GM23248 (cell line): ENCODE measurements at regions not wholly inside any gene's neighbourhood (a gene's known extent, or its start where the extent isn't known, plus 50 kb on each side); places are given as distances from the start of the nearest gene placed in this dataset.
A peak's percentile ranks its signal among the peaks of the same experiment; 100 is the strongest.

ENCODE experiments used
- DNase-seq: peaks from one replicate; pipeline ENCODE4 v3.0.0-alpha.2; 2015
- H2AFZ ChIP-seq: fragments of 200-600 bp; sonication (generic); 2 replicates; pipeline ENCODE4 v1.6.1; 2016; ENCODE audit warnings: antibody characterized with exemption
- H3F3A ChIP-seq: fragments of 200-600 bp; sonication (generic); 2 replicates; pipeline ENCODE4 v1.6.1; 2016; ENCODE audit warnings: mild to moderate bottlenecking, antibody characterized with exemption, mixed run types; ENCODE audit not compliant: insufficient read depth
- H3K27ac ChIP-seq: fragments of 200-600 bp; sonication (generic); 2 replicates; pipeline ENCODE4 v1.5.1; 2016; ENCODE audit warnings: mild to moderate bottlenecking
- H3K27me3 ChIP-seq: fragments of 200-600 bp; sonication (generic); replicated peaks from 2 replicates; pipeline ENCODE4 v1.6.1; 2016; ENCODE audit warnings: mild to moderate bottlenecking; ENCODE audit not compliant: insufficient read depth
- H3K36me3 ChIP-seq: fragments of 200-600 bp; sonication (generic); 2 replicates; pipeline ENCODE4 v1.6.1; 2016; ENCODE audit warnings: low read depth, mild to moderate bottlenecking
- H3K4me1 ChIP-seq: fragments of 200-600 bp; sonication (generic); 2 replicates; pipeline ENCODE4 v1.6.1; 2016; ENCODE audit warnings: mild to moderate bottlenecking; ENCODE audit not compliant: insufficient read depth
- H3K4me2 ChIP-seq: fragments of 200-600 bp; sonication (generic); one replicate; pipeline ENCODE4 v1.6.1; 2016; ENCODE audit warnings: mild to moderate bottlenecking; ENCODE audit not compliant: unreplicated experiment
- H3K4me3 ChIP-seq: fragments of 200-600 bp; sonication (generic); 2 replicates; pipeline ENCODE4 v1.5.1; 2016; ENCODE audit warnings: mild to moderate bottlenecking
- H3K79me2 ChIP-seq: fragments of 200-600 bp; sonication (generic); 2 replicates; pipeline ENCODE4 v1.6.1; 2016; ENCODE audit warnings: mild to moderate bottlenecking; ENCODE audit not compliant: insufficient read depth
- H3K9ac ChIP-seq: fragments of 200-600 bp; sonication (generic); 2 replicates; pipeline ENCODE4 v1.6.1; 2016; ENCODE audit warnings: mild to moderate bottlenecking
- H3K9me2 ChIP-seq: fragments of 200-600 bp; sonication (generic); 2 replicates; pipeline ENCODE4 v1.6.1; 2016; ENCODE audit warnings: mixed run types, mild to moderate bottlenecking, moderate library complexity; ENCODE audit not compliant: insufficient read depth
- H3K9me3 ChIP-seq: fragments of 200-600 bp; sonication (generic); one replicate; pipeline ENCODE4 v1.6.1; 2017; ENCODE audit warnings: low read depth
- H4K20me1 ChIP-seq: fragments of 200-600 bp; sonication (generic); 2 replicates; pipeline ENCODE4 v1.6.0; 2016; ENCODE audit not compliant: insufficient read depth
- EZH2 ChIP-seq: fragments of 200-600 bp; sonication (generic); IDR thresholded peaks from 2 replicates; pipeline ENCODE4 v1.6.1; 2018; ENCODE audit warnings: antibody characterized with exemption, mild to moderate bottlenecking; ENCODE audit not compliant: insufficient read depth, poor library complexity, severe bottlenecking
- EZH2phosphoT487 ChIP-seq: fragments of 200-600 bp; sonication (generic); IDR thresholded peaks from 2 replicates; pipeline ENCODE4 v1.6.1; 2018; ENCODE audit warnings: antibody characterized with exemption, moderate library complexity, mild to moderate bottlenecking, low read depth; ENCODE audit not compliant: insufficient read depth
- whole genome bisulfite sequencing, 2 experiments: methylation state at CpG; one replicate each; pipeline ENCODE4 v1.1.6; 2015 to 2017; ENCODE audit warnings: low lambda C conversion rate in 2 of 2, low coverage in 1 of 2; ENCODE audit errors: missing lambda C conversion rate in 2 of 2; 5-methylcytosine and 5-hydroxymethylcytosine counted together
- in situ Hi-C: fragments of 300-500 bp; cut with MboI; formaldehyde crosslinking; loops from 2 replicates; pipeline ENCODE4 v1.15.0; 2020

DNA sequence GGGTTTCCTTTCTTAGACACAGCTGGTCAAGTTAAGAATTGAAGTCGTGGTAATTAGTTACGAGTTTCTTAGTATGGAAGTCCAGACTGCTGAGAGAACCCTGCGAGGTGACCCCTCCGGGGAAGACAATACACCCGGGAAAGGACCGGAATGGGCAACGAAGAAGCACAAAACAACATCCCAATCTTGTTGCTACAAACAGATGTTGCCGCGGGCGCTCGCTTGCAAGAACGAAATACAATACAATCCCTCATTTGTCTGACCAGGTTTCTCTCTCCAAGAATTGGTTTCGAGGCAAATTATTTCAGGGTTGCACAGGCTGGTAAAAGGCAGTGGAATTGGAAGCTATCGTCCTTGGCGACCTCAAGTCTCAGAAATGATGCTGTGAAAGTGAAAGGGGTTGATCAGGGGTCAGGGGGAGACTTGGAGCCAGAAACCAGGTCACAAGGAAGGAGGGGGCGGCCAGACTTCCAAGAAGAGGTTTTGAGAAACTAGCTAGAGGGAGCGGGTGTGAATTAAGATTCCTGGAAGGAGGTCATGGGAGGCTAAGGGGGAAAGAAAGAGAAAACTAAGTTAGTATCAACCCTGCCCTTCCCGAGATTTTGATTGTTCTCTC, 401.9 kb downstream of the HRH4 start:
- Histone ChIP-seq H3F3A (no peaks in the 10 kb centered on the region), H3K27me3 (peaks cover 18% of the 10 kb centered on the region), H3K4me2 (peak overlapping the region; percentile 32), H3K4me3 (peak overlapping the region; percentile 26; the same call in 1 of the 2 replicates), H3K9ac (no peak overlapping the region), H3K36me3 (no peaks in the 10 kb centered on the region), H3K79me2 (no peaks in the 10 kb centered on the region), H3K4me1 (no peaks in the 10 kb centered on the region), H3K9me3 (no peaks in the 10 kb centered on the region), H3K9me2 (no peaks in the 10 kb centered on the region), H4K20me1 (no peaks in the 10 kb centered on the region), H2AFZ (no peak overlapping the region), H3K27ac (no peak overlapping the region)
- DNase-seq: no peak
- WGBS, 2 experiments: 47 to 54% methylated on average over 18 of the region's 18 CpGs
- in situ Hi-C loops: no loop called here
- TF ChIP-seq EZH2phosphoT487 (no peak), EZH2 (no peak)

DNA sequence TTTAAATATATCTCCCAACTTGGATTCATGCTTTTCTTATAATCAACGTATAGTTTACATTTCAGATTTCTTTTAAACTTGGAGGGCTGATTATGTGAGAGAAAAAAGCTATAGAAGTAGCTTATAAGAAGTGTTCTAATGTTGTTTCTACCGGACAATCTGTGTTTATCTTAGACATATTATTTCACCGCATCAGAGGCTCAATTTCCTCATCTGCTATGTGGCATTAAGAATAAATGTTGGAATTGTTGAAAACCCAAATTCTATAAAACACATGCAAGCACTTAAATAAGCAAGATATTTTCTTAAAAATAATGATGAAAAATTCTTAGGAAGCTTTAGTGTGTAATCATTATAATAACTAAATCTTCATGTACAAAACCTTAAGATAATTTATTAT, 407.9 kb downstream of the HRH4 start:
- H3K27ac ChIP-seq: no peak overlapping the region
- in situ Hi-C loops: no loop called here
- no peaks in the 10 kb centered on the region for H4K20me1 ChIP-seq
- no peaks in the 10 kb centered on the region for H3K36me3 ChIP-seq
- 66 to 73% methylated on average over 3 of the region's 3 CpGs for WGBS, 2 experiments
- H3K4me1 ChIP-seq: peaks cover 16% of the 10 kb centered on the region
- H3K4me3 ChIP-seq: peak overlapping the region; percentile 11; the same call in 1 of the 2 replicates
- H3F3A ChIP-seq: 0 out of 2 replicates have a peak, but pooled peaks cover 5% of the 10 kb centered on the region
- no peaks in the 10 kb centered on the region for H3K9me2 ChIP-seq
- peaks cover 6% of the 10 kb centered on the region; the same call in 1 of the 2 replicates for H3K27me3 ChIP-seq
- peak; percentile 8 for DNase-seq
- H3K9ac ChIP-seq: no peak overlapping the region
- H3K79me2 ChIP-seq: no peaks in the 10 kb centered on the region
- TF ChIP-seq EZH2phosphoT487 (no peak), EZH2 (no peak)
- no peaks in the 10 kb centered on the region for H3K9me3 ChIP-seq
- peak overlapping the region; percentile 60 for H3K4me2 ChIP-seq
- no peak overlapping the region for H2AFZ ChIP-seq

DNA sequence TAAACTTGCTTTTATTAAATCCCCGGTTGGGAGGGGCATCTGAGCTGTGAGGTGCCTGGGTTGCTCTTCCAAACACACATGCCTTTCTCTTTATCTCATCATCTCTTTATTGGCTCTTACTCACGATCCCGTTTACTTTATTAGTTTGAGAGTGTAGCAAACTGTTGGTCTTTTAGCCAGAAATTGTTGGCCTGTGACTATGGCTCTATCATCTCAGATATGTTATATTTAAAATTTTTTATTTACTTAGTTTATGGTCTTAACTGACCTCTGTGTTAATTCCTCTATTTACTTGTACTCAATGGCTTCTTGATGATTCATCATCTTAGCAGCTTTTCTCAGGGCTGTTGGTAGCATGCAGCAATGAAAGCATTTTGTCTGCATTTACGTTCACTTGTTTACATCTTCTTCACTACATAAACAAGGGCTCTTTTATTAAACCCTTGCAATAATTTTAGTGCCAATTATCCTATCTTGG, 408.4 kb downstream of the HRH4 start:
- Histone ChIP-seq H3K9me3 (no peaks in the 10 kb centered on the region), H3F3A (0 out of 2 replicates have a peak, but pooled peaks cover 5% of the 10 kb centered on the region), H3K9me2 (no peaks in the 10 kb centered on the region), H3K36me3 (no peaks in the 10 kb centered on the region), H3K4me3 (peak overlapping the region; percentile 11), H3K27me3 (peaks cover 7% of the 10 kb centered on the region; the same call in 1 of the 2 replicates), H2AFZ (no peak overlapping the region), H3K27ac (no peak overlapping the region), H3K79me2 (no peaks in the 10 kb centered on the region), H4K20me1 (no peaks in the 10 kb centered on the region), H3K4me1 (peaks cover 16% of the 10 kb centered on the region), H3K4me2 (peak overlapping the region; percentile 60), H3K9ac (no peak overlapping the region)
- in situ Hi-C loops: no loop called here
- 0 to 1% methylated on average over 4 of the region's 4 CpGs for WGBS, 2 experiments
- DNase-seq: peak; percentile 63
- TF ChIP-seq EZH2phosphoT487 (no peak), EZH2 (no peak)

DNA sequence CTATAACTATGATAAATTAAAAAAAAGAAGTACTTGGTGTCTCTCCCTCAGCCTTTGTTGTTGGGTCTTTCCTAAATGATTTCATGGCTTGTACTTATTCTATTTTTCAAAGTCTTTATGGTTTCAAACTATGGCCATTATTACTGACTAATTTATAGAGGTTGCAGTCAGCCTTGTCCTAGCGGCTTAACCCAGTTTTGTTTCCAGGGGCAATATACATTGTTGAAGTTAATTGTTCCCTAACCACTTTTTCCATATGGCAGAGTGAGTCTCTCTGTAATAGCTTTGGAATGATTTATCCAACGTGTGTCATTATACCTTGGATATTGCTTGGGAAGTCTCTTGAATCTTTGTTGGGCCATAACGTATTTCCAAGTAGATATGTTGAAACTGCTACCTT, 408.8 kb downstream of the HRH4 start:
- 0 out of 2 replicates have a peak, but pooled peaks cover 5% of the 10 kb centered on the region for H3F3A ChIP-seq
- no peaks in the 10 kb centered on the region for H3K9me2 ChIP-seq
- H4K20me1 ChIP-seq: no peaks in the 10 kb centered on the region
- no peak overlapping the region for H2AFZ ChIP-seq
- TF ChIP-seq EZH2 (no peak), EZH2phosphoT487 (no peak)
- H3K79me2 ChIP-seq: no peaks in the 10 kb centered on the region
- no peak for DNase-seq
- H3K36me3 ChIP-seq: no peaks in the 10 kb centered on the region
- in situ Hi-C loops: no loop called here
- 58 to 64% methylated on average over 3 of the region's 3 CpGs for WGBS, 2 experiments
- peak overlapping the region; percentile 11 for H3K4me3 ChIP-seq
- H3K9ac ChIP-seq: no peak overlapping the region
- peak overlapping the region; percentile 60 for H3K4me2 ChIP-seq
- no peak overlapping the region for H3K27ac ChIP-seq
- H3K27me3 ChIP-seq: peaks cover 9% of the 10 kb centered on the region; the same call in 1 of the 2 replicates
- peaks cover 16% of the 10 kb centered on the region for H3K4me1 ChIP-seq
- H3K9me3 ChIP-seq: no peaks in the 10 kb centered on the region
